Body of pancreas (tissue), 4 donors: ENCODE measurements at regions not wholly inside any gene's neighbourhood (a gene's known extent, or its start where the extent isn't known, plus 50 kb on each side); places are given as distances from the start of the nearest gene placed in this dataset.

Experiments used
- ATAC-seq: fragments of 150-250 bp; one replicate; pipeline ENCODE4 v1.9.1; 2016
- DNase-seq, 4 donors: peaks; one replicate each; pipeline ENCODE4 v3.0.0-alpha.2; 2019
- H3K27ac ChIP-seq, 4 donors: fragments of 200-600 bp; sonication (generic); 1 replicate in 3 of 4; 2 replicates in 1 of 4; pipeline versions ENCODE4 v1.5.1 to v1.6.1; 2016 to 2019; ENCODE audit warnings: mild to moderate bottlenecking in 1 of 4, mixed read lengths in 1 of 4, moderate library complexity in 1 of 4
- H3K27me3 ChIP-seq, 2 donors: fragments of 200-600 bp; sonication (generic); one replicate each; pipeline ENCODE4 v1.6.0; 2016; ENCODE audit warnings: mild to moderate bottlenecking in 1 of 2
- H3K36me3 ChIP-seq, 2 donors: fragments of 200-600 bp; sonication (generic); replicated peaks in 1 of 2; 2 replicates each; pipeline ENCODE4 v1.5.1; 2016; ENCODE audit warnings: low read depth in 2 of 2; ENCODE audit not compliant: insufficient read depth in 1 of 2
- H3K4me1 ChIP-seq: fragments of 200-600 bp; sonication (generic); one replicate; pipeline ENCODE4 v1.6.0; 2016
- H3K4me3 ChIP-seq, 2 donors: fragments of 200-600 bp; sonication (generic); 1 replicate in 1 of 2; 2 replicates in 1 of 2; pipeline ENCODE4 v1.5.1; 2016 to 2019
- H3K9me3 ChIP-seq, 3 donors: fragments of 200-600 bp; sonication (generic); 1 replicate in 2 of 3; 2 replicates in 1 of 3; pipeline ENCODE4 v1.5.1; 2016
- CTCF ChIP-seq, 7 experiments: fragments of 450-650 bp in 4 of 7; fragments of 200-600 bp in 3 of 7; sonication (generic) in 3 of 7; IDR thresholded peaks; one replicate each; pipeline ENCODE4 v1.5.1; 2016 to 2019; ENCODE audit warnings: antibody characterized with exemption in 7 of 7
- POLR2A ChIP-seq, 3 donors: fragments of 450-650 bp; IDR thresholded peaks; one replicate each; pipeline ENCODE4 v1.6.1; 2016; ENCODE audit warnings: antibody characterized with exemption in 3 of 3, mild to moderate bottlenecking in 2 of 3
- WGBS, 2 donors: methylation state at CpG; one replicate each; pipeline ENCODE4 v1.1.5; 2017; 5-methylcytosine and 5-hydroxymethylcytosine counted together
- intact Hi-C: fragments of 100-400 bp; cut with DNase I; formaldehyde crosslinking; loops from one replicate; pipeline ENCODE4 v1.15.1; 2023

DNA sequence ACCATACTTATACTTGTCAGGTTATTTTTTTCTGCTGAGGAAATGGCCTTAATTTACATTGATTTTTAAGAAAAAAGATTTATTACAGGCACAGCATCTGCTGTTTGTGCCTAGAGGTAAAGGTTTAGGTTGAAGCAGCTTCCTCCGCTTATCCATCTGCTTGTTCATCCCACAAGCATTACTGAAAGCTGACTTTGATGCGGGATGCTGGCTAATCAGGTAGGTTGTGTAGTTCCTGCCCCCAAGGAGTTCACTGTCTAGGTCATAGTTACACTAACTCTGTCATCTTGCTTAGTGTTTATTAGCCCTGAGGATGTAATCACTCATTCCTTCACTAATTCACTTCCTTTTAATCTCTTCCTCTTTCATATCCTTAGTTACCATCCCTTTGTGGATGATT, 377.7 kb upstream of the KAZN start:
- no peaks in the 10 kb centered on the region for H3K36me3 ChIP-seq
- ATAC-seq, result no peak

DNA sequence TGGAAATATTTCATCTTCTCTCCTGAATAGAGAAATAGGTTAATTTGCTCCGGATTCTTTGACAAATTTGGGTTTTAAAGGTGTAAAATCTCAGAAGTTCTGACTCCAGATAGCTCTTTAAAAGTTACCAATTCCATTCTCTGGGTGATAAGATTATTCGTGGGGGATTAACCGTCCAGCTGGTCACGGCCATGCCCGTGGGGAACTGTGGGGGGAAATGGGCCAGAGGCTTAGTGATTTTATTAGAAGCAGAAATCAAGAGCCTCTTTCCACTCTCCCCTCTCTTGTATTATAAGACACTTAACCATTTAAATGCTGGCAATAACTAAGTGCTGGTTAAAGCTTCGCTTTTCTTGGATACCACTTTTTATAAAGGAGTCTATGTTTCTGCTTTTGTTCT, 376.4 kb upstream of the KAZN start:
- intact Hi-C loops, result no loop called here
- TF ChIP-seq CTCF (IDR thresholded peaks at IDR 0.05) (no peak), POLR2A (IDR thresholded peaks at IDR 0.05) (no peak)
- Histone ChIP-seq H3K27ac (no peak overlapping the region), H3K27me3 (no peaks in the 10 kb centered on the region), H3K4me3 (no peak overlapping the region), H3K9me3 (no peaks in the 10 kb centered on the region), H3K4me1 (no peaks in the 10 kb centered on the region), H3K36me3 (no peaks in the 10 kb centered on the region)
- ATAC-seq (no peak), DNase-seq (no peak)
- 35 to 44% methylated on average over 6 of the region's 6 CpGs for WGBS, 2 donors

More for the DNA sequence above, 377.7 kb upstream of the KAZN start:
- H3K4me1 ChIP-seq, result no peaks in the 10 kb centered on the region
- no peaks in the 10 kb centered on the region for H3K27me3 ChIP-seq
- H3K9me3 ChIP-seq, result no peaks in the 10 kb centered on the region
- no peak overlapping the region for H3K4me3 ChIP-seq
- no peak for TF ChIP-seq POLR2A (IDR thresholded peaks at IDR 0.05)
- no peak for TF ChIP-seq CTCF (IDR thresholded peaks at IDR 0.05)
- no peak for DNase-seq
- WGBS, 2 donors, result 77 to 78% methylated on average over 2 of the region's 2 CpGs
- H3K27ac ChIP-seq, result no peak overlapping the region
- intact Hi-C loops, result no loop called here

GRCh38 chr1:14228677-14229076, 369.8 kb upstream of the KAZN start:
- no peak for TF ChIP-seq CTCF (IDR thresholded peaks at IDR 0.05)
- TF ChIP-seq POLR2A (IDR thresholded peaks at IDR 0.05), result no peak
- H3K4me1 ChIP-seq, result no peaks in the 10 kb centered on the region
- no peak for ATAC-seq
- H3K27me3 ChIP-seq, result no peaks in the 10 kb centered on the region
- H3K27ac ChIP-seq, result no peak overlapping the region
- no peak overlapping the region for H3K4me3 ChIP-seq
- 41 to 68% methylated on average over 1 of the region's 1 CpG for WGBS, 2 donors
- intact Hi-C loops, result no loop called here
- no peaks in the 10 kb centered on the region for H3K36me3 ChIP-seq
- no peak for DNase-seq
- no peaks in the 10 kb centered on the region for H3K9me3 ChIP-seq

DNA sequence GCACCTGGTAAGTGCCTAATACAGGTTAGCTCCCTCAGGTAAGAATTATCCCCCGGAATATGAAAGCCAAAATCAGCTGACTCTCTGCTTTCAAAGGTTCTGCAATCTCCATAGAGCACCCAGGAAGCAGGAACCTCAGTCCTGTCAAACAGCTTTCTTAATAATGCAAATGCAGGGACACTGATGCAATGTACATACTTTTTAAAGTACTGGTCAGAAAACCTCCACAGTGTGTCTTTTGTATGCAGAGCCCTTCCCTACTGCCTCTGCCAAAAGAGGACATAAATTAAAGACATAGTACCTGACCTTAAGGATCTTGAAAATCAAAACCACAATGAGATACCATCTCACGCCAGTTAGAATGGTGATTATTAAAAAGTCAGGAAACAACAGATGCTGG, 365.0 kb upstream of the KAZN start:
- H3K9me3 ChIP-seq, result no peaks in the 10 kb centered on the region
- H3K36me3 ChIP-seq, result no peaks in the 10 kb centered on the region
- intact Hi-C loops, result no loop called here
- 70 to 71% methylated on average over 2 of the region's 2 CpGs for WGBS, 2 donors
- no peak overlapping the region for H3K4me3 ChIP-seq
- no peak overlapping the region for H3K27ac ChIP-seq
- ATAC-seq (no peak), DNase-seq (no peak)
- TF ChIP-seq CTCF (IDR thresholded peaks at IDR 0.05), result no peak
- TF ChIP-seq POLR2A (IDR thresholded peaks at IDR 0.05), result no peak
- H3K4me1 ChIP-seq, result no peaks in the 10 kb centered on the region
- no peaks in the 10 kb centered on the region for H3K27me3 ChIP-seq

GRCh38 chr1:14236097-14236496, 362.4 kb upstream of the KAZN start:
- Histone ChIP-seq H3K27ac (no peak overlapping the region), H3K27me3 (no peaks in the 10 kb centered on the region), H3K4me3 (no peak overlapping the region), H3K4me1 (no peaks in the 10 kb centered on the region), H3K9me3 (no peaks in the 10 kb centered on the region), H3K36me3 (no peaks in the 10 kb centered on the region)
- 88 to 90% methylated on average over 2 of the region's 2 CpGs for WGBS, 2 donors
- intact Hi-C loops, result no loop called here
- no peak for DNase-seq
- no peak for TF ChIP-seq POLR2A (IDR thresholded peaks at IDR 0.05)
- no peak for TF ChIP-seq CTCF (IDR thresholded peaks at IDR 0.05)
- ATAC-seq, result no peak
